Smooth muscle cell (in vitro differentiated cells): ENCODE measurements at regions not wholly inside any gene's neighbourhood (a gene's known extent, or its start where the extent isn't known, plus 50 kb on each side); places are given as distances from the start of the nearest gene placed in this dataset.

Experiments
- DNase-seq: peaks from one replicate; lab custom pipeline; 2025; ENCODE audit not compliant: unreplicated experiment; lab: John Stamatoyannopoulos, UW
- H2AFZ ChIP-seq: fragments of 200-600 bp; sonication (generic); 2 replicates; pipeline ENCODE4 v1.6.0; 2016; ENCODE audit warnings: antibody characterized with exemption, low read depth, mild to moderate bottlenecking
- H3F3A ChIP-seq: fragments of 200-600 bp; sonication (generic); 2 replicates; pipeline ENCODE4 v1.6.0; 2017; ENCODE audit warnings: antibody characterized with exemption, low read depth
- H3K27ac ChIP-seq: fragments of 200-600 bp; sonication (generic); 2 replicates; pipeline ENCODE4 v1.5.1; 2016; ENCODE audit warnings: low read depth, mild to moderate bottlenecking
- H3K27me3 ChIP-seq: fragments of 200-600 bp; sonication (generic); 2 replicates; pipeline ENCODE4 v1.6.1; 2016; ENCODE audit warnings: low read depth, mild to moderate bottlenecking
- H3K36me3 ChIP-seq: fragments of 200-600 bp; sonication (generic); 2 replicates; pipeline ENCODE4 v1.5.1; 2016; ENCODE audit warnings: low read depth
- H3K4me1 ChIP-seq: fragments of 200-600 bp; sonication (generic); 2 replicates; pipeline ENCODE4 v1.5.1; 2016; ENCODE audit warnings: low read depth
- H3K4me2 ChIP-seq: fragments of 200-600 bp; sonication (generic); 2 replicates; pipeline ENCODE4 v1.6.0; 2016; ENCODE audit warnings: mild to moderate bottlenecking
- H3K4me3 ChIP-seq: fragments of 200-600 bp; sonication (generic); 2 replicates; pipeline ENCODE4 v1.5.1; 2016; ENCODE audit warnings: mild to moderate bottlenecking
- H3K79me2 ChIP-seq: fragments of 200-600 bp; sonication (generic); 2 replicates; pipeline ENCODE4 v1.6.0; 2016; ENCODE audit warnings: low read depth, mild to moderate bottlenecking
- H3K9ac ChIP-seq: fragments of 200-600 bp; sonication (generic); 2 replicates; pipeline ENCODE4 v1.6.0; 2016; ENCODE audit warnings: low read depth
- H3K9me3 ChIP-seq: fragments of 200-600 bp; sonication (generic); replicated peaks from 2 replicates; pipeline ENCODE4 v1.5.1; 2016; ENCODE audit warnings: low read depth
- H4K20me1 ChIP-seq: fragments of 200-600 bp; sonication (generic); 2 replicates; pipeline ENCODE4 v1.6.0; 2016; ENCODE audit warnings: low read depth
- WGBS: methylation state at CpG from one replicate; pipeline ENCODE4 v1.1.7; 2016; ENCODE audit warnings: low lambda C conversion rate; 5-methylcytosine and 5-hydroxymethylcytosine counted together
- TF ChIP-seq, protein P1 (sequence below): fragments of 200-600 bp; sonication (generic); IDR thresholded peaks from 2 replicates; pipeline ENCODE4 v1.5.1; 2017; ENCODE audit warnings: borderline replicate concordance, mild to moderate bottlenecking, antibody characterized with exemption; ENCODE audit not compliant: insufficient read depth, poor library complexity, severe bottlenecking

DNA sequence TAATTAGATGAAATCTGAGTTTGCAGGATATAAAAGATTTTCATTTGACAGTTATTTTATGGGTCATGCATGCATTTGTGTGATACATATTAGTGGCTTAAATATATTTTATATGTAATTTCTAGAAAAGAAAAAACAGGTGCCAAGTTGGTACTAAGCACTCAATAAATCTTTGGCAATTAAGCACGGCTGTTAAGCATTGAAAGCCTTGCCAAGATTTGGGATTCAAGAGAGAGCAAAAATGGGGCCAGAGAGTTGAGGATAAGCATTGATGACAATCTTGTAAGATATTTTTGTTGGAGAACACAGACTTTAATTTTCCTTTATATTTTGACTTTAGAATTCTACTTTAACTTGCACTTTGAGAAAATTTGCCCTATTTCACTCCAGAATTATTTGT, 249.8 kb upstream of the MAD2L1 start:
- 80% methylated on average over 1 of the region's 1 CpG for WGBS
- Histone ChIP-seq H3K9me3 (no peaks in the 10 kb centered on the region), H3K27me3 (no peaks in the 10 kb centered on the region), H3K4me3 (no peak overlapping the region), H3K9ac (no peak overlapping the region), H2AFZ (no peak overlapping the region), H3F3A (peaks cover 22% of the 10 kb centered on the region), H4K20me1 (no peaks in the 10 kb centered on the region), H3K79me2 (no peaks in the 10 kb centered on the region), H3K4me1 (peaks cover 39% of the 10 kb centered on the region), H3K36me3 (no peaks in the 10 kb centered on the region), H3K4me2 (no peak overlapping the region), H3K27ac (no peak overlapping the region)
- TF ChIP-seq, protein P1, sequence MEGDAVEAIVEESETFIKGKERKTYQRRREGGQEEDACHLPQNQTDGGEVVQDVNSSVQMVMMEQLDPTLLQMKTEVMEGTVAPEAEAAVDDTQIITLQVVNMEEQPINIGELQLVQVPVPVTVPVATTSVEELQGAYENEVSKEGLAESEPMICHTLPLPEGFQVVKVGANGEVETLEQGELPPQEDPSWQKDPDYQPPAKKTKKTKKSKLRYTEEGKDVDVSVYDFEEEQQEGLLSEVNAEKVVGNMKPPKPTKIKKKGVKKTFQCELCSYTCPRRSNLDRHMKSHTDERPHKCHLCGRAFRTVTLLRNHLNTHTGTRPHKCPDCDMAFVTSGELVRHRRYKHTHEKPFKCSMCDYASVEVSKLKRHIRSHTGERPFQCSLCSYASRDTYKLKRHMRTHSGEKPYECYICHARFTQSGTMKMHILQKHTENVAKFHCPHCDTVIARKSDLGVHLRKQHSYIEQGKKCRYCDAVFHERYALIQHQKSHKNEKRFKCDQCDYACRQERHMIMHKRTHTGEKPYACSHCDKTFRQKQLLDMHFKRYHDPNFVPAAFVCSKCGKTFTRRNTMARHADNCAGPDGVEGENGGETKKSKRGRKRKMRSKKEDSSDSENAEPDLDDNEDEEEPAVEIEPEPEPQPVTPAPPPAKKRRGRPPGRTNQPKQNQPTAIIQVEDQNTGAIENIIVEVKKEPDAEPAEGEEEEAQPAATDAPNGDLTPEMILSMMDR: no peak
- DNase-seq: no peak

DNA sequence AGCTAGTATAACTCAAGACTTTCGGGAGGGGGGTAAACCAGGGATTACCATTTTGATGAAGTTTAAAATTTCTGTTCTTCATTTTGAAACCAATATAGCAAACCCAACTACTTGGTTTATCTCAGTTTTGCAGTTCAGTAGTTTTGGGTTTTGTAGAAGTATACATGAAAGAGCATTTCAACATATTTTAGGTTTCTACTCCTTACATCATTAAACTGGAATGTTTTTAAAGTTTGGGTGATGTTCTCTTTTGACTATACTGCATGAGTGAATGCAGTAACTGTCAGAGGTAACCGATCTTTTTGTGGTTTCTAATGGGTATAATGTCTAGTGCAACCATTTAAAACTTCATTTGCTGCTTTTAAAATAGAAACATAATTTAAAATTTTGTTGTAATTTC, 248.3 kb upstream of the MAD2L1 start:
- Histone ChIP-seq H2AFZ (no peak overlapping the region), H4K20me1 (no peaks in the 10 kb centered on the region), H3K4me2 (peak overlapping the region; percentile 34), H3K27ac (no peak overlapping the region), H3K79me2 (no peaks in the 10 kb centered on the region), H3K9me3 (no peaks in the 10 kb centered on the region), H3K36me3 (no peaks in the 10 kb centered on the region), H3K27me3 (no peaks in the 10 kb centered on the region), H3K9ac (no peak overlapping the region), H3K4me1 (peaks cover 35% of the 10 kb centered on the region), H3K4me3 (no peak overlapping the region), H3F3A (peaks cover 22% of the 10 kb centered on the region)
- DNase-seq: no peak
- TF ChIP-seq, protein P1: no peak
- WGBS: 42% methylated on average over 2 of the region's 2 CpGs

DNA sequence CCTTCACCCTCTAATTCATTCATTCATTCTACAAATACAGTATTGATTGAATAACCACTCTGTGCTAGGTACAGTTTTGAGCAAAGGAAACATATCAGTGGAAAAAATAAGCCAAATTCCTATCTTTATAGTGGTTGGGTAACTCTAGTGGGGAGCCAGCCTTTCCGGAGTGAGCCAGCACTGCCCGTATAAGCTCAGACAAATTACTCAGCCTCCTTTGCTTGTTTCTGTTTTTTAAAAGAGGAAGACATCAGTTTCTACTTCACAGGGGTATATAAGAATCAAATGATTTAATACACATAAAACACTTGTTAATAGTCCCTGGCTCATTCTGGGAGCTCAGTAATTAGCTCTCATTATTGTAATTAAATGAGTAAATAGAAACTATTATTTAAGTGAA, 238.2 kb upstream of the MAD2L1 start:
- H3K27ac ChIP-seq: peak overlapping the region; percentile 41
- H3K4me1 ChIP-seq: peaks cover 9% of the 10 kb centered on the region
- H3K4me2 ChIP-seq: peak overlapping the region; percentile 60
- H3K79me2 ChIP-seq: no peaks in the 10 kb centered on the region
- no peaks in the 10 kb centered on the region for H4K20me1 ChIP-seq
- no peaks in the 10 kb centered on the region for H3K27me3 ChIP-seq
- H2AFZ ChIP-seq: peak overlapping the region; percentile 3
- no peak overlapping the region for H3K4me3 ChIP-seq
- no peak overlapping the region for H3K9ac ChIP-seq
- WGBS: 10% methylated on average over 2 of the region's 2 CpGs
- TF ChIP-seq, protein P1: no peak
- H3K9me3 ChIP-seq: no peaks in the 10 kb centered on the region
- H3K36me3 ChIP-seq: no peaks in the 10 kb centered on the region
- DNase-seq: no peak
- H3F3A ChIP-seq: peaks cover 6% of the 10 kb centered on the region

DNA sequence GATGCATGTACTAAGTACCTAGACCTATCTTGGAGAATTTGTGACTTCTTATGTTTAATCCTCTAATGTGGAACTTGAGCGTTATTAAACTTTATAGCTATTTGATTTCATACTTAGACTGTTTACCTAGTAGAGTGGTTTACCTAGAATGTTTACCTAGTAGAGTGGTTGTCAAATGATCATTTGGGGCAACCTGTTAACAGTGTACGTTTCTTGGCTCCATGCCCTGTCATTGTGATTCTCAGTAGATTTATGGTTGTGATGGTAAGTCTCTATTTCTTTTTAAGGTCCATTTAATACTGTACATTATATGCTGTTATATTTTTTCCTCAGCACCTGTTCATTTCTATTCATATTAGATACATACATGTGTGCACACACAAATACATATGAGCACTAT, 233.0 kb upstream of the MAD2L1 start:
- no peak for DNase-seq
- no peaks in the 10 kb centered on the region for H3K36me3 ChIP-seq
- no peak overlapping the region for H3K9ac ChIP-seq
- H3K27me3 ChIP-seq: no peaks in the 10 kb centered on the region
- H3K9me3 ChIP-seq: no peaks in the 10 kb centered on the region
- no peaks in the 10 kb centered on the region for H3F3A ChIP-seq
- no peak overlapping the region for H3K27ac ChIP-seq
- H3K79me2 ChIP-seq: no peaks in the 10 kb centered on the region
- peaks cover 3% of the 10 kb centered on the region for H3K4me1 ChIP-seq
- H2AFZ ChIP-seq: no peak overlapping the region
- no peaks in the 10 kb centered on the region for H4K20me1 ChIP-seq
- WGBS: 87% methylated on average over 2 of the region's 2 CpGs
- no peak overlapping the region for H3K4me3 ChIP-seq
- TF ChIP-seq, protein P1: no peak
- no peak overlapping the region for H3K4me2 ChIP-seq
